HG02981 (cell line): ENCODE measurements at regions not wholly inside any gene's neighbourhood (a gene's known extent, or its start where the extent isn't known, plus 50 kb on each side); places are given as distances from the start of the nearest gene placed in this dataset.
"Not testable (repeated sequence)": the region's sequence is repeated elsewhere in the genome, so short reads cannot be mapped to it uniquely, and the experiment has no call there.

Experiments
- ATAC-seq: cut with Tn5 transposase; IDR thresholded peaks from one replicate; pipeline ENCODE4 v1.9.1; 2021; ENCODE audit warnings: mild to moderate bottlenecking, moderate library complexity; ENCODE audit not compliant: unreplicated experiment

DNA sequence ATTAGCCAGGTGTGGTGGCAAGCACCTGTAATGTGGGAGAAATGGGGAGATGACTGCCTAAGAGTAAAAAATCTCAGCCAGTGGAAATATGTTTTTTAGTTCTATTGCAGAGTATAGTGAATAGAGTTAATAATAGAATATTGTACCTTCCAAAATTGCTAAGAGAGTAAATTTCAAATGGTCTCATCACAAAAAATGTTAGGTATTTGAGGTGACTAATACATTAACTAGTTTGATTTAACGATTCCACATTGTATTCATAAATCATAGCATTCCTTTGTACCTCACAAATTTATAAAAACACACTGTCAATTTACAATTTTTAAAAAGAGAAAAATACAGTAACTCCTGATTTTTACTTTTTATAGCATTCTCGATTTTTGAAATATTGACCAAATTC, 681.5 kb upstream of the EPHA5 start:
- ATAC-seq, result no peak

DNA sequence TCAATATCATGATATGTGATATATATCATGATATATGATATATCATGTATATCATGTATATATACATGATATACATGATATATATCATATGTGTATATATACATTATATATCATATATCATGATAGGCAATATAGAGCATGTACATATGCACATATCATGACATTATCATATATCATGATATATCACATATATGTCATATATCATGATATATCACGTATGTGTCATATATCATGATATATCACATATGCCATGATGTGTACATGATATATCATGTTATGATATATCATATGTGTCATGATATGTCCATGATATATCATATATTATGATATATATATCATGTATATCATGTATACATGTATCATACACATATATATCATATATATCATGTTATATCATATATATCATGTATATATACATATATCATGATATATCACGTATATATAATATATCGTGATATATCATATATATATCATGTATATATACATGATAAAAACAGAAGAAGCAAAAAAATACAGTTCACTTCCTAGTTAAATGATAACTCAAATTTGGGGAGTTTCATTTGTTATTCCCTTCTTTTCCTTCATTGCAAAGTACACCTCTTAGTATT, 670.1 kb upstream of the EPHA5 start:
- ATAC-seq, result peak; percentile 54

DNA sequence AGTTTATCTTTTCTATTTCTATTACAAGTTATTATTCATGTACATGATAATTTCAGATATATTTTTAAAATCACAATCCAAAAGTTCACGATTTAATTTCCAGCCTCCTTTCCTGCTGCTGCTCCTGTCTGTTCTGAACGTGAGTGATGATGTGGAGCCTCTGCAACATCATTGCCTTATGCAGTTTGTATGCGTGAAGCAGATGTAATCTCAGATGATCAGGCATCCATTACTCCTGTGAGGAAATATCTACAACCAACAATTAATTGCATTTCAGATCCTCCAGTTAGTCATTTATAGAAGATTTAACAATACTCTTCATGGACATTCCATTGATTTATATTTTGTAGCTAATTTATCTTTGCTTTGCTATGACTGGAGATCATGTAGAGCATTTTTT, 668.7 kb upstream of the EPHA5 start:
- no peak for ATAC-seq

DNA sequence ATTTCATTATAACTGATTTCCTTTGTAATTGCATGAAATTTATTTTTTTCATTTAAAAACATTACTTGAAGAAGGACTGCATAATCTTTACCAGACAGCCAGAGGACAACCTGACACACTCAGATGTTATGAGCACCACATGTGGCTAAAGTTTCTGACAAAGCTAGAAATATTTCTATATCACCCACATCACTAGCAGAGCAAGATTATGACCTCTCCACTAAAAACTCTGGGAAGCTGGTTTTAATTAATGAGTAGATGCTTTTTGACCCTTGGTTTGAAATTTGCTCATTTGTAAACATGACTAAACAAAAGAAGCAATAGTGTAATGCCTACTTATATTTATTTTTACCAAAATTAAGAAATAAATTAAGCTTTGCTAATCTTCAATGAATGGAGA, 661.5 kb upstream of the EPHA5 start:
- ATAC-seq, result no peak

DNA sequence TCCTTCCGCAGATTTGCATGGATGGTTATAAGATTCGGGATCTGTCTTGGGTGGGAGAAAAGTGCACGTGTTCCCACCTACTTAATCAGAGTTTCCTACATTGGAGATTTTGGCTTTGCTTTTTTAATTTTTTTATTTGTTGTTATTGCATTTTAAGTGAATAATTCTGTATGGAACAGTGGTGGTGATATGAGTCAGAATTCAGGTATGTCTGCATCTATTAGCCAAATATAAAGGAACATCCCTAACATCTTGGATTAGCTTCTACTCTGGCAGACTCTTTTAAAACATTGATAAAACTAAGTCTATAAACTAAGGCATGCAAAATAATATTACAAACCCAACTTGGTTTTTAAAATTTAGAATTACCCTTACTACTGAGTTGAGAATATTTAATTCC, 659.8 kb upstream of the EPHA5 start:
- no peak for ATAC-seq

DNA sequence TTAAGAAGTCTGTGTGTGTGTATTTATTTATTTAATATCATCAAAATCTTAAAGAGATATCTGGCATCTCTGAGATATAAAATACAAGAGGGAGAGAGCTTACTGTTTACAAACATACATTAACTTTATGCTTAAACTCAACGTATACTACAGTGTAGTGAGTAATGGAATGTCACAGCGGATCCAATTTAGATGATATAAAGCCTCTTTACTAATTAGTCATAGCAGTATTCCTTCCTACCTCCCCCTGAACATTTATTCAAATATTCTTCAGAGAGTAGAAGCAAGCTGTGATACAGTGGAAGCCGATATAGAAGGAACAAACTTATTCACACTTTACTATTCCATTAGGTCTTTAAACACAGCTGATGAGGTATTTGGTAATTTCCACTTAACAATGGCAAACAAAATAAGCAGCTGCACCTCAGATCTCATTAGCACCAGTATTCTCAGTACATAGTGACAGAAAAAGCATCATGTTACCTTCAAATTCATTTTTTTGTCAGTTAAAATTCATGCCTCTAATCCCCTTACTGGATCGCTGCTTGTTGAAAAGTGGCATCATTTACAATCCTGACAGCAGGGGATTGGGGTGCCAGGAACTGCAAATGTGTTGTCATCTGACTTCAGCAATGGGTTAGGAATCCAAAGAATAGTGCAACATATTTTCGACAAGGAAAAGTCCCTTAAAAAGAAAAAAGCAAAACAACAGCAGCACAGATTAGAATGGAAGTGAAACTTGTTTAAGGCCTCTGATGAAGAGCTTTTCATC, 658.7 kb upstream of the EPHA5 start:
- ATAC-seq, result no peak

DNA sequence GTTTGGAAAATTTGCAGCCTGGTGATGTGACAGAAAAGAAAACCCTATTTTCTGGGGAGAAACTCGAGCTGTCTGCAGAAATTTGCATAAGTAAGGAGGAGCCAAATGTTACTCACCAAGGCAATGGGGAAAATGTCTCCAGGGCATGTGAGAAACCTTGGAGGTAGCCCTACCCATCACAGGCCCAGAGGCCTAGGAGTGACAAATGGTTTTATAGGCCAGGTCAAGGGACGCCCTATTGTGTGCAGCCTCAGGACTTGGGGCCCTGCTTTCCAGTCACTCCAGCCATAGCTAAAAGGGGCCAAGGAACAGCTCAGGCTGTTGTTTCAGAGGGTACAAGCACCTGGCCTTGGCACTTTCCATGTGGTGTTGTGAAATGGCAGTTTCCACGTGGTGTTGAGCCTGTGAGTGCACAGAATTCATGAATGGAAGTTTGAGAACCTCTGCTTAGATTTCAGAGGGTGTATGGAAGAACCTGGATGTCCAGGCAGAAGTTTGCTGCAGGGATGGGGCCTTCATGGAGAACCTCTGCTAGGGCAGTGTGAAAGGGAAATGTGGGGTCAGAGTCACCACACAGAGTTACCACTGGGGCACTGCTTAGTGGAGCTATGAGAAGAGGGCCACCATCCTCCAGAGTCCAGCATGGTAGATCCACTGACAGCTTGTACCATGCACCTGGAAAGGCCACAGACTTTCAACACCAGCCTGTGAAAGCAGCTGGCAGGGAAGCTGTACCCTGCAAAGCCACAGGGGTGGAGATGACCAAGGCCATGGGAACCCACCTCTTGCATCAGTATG, 637.6 kb upstream of the EPHA5 start:
- ATAC-seq, result no peak

DNA sequence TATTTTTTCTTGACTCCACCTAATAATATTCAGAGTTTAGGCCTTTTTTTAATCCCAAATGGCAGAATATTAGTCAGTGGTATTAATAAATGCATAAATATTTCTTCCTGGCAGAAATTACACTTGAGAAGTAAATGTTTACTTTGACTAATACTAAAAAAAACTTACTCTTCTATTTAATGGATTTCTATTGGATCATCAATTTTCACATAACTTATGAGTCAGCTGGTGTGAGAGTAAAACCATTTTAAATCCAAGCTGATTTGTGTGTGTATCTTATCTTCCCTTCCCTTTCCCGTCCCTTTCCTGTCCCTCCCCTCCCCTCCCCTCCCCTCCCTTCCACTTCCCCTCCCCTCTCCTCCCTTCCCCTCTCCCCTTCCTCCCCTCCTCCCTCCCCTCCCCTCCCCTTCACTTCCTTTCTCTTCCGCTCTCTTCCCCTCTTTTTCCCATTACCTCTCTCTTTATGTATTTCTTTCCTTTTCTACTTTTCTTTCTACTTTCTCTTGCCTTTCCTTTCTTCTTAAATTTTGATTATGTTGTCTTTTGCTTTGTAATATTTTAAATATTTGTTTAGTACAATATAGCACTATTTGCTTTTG, 630.1 kb upstream of the EPHA5 start:
- no peak for ATAC-seq

DNA sequence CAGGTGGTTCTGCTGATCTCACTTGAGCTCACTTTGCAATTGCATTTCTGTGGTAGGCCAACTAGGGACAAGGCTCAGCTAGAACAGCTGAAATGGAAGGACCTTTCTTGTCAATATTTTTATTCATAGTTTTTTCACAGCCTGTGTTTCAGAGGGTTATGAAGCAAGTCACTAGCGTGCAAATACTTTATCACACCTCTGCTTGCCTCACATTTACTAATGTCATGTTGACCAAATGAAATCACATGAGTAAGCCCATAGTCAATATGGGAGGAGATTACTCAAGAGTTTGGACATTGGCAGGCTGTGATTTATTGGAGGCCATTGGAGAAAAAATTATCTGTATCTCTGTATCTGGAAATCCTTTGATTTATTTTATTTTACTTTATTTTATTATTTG, 628.3 kb upstream of the EPHA5 start:
- ATAC-seq, result no peak

DNA sequence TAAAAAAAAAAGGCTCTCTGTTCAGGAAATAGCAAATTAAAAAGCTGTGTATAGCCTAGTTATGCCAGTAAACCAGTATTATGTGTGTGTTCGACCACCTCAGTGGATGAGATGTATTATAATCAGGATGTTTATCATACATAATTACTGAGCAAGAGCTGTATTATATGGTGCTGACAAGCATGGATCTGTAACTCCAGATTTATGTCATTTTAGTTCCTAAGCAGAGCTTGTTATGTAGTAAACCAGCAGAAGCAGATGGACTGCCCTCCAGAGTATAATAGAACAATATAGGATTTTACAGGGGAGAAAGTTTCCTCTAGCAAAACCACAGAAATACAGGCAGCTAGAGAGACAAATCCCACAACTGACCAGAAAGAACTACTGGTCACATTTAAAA, 627.4 kb upstream of the EPHA5 start:
- ATAC-seq, result no peak

DNA sequence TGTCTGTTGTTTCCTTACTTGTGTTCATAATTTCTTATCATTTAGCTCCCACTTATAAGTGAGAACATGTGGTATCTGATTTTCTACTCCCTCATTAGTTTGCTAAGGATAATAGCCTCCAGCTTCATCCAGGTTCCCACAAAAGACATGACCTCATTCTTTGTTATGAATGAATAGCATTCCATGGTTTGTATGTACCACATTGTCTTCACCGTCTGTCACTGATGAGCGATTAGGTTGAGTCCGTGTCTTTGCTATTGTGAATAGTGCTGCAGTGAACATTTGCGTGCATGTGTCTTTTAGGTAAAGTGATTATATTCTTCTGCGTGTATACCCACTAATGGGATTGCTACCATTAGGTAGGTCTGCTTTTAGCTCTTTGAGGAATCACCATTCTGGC, 624.3 kb upstream of the EPHA5 start:
- ATAC-seq, result no peak

DNA sequence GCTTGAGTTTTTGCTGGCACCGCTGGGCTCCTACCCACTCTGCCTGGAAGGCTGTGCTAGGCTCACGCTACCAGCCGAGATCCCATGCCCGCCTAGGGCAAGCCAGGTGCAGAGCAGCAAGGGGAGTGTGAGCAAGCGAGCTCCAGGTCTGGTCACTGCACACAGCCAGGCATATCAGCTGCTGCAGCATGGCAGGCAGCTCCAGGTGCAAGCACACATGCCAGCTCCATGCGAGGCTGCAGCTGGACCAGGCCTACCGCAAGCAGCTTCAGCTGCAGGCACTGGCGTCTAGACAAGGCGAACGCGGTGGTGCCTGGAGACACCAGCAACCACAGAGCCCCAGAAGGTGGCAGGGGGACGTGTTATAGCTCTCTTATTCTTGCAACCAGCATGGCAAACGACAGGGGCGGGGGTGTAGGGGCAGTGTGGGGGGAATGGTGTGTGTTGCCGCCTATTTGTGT, 614.7 kb upstream of the EPHA5 start:
- ATAC-seq, result no peak

DNA sequence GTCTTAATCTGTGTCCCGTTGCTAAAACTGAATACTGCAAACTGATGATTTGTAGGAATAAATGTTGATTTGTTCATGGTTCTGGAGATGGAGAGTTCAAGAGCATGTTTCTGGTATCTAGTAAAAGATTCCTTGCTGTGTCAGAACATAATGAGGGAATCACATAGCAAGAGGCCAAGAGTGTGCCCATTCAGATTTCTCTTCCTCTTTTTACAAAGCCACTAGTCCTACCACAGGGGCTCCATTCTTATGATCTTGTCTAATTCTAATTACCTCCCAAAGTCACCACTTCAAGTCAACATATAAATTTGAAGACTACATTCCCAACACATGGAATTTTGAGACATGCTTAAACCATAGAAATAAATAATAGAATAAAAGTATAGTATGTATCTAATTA, 608.8 kb upstream of the EPHA5 start:
- no peak for ATAC-seq

DNA sequence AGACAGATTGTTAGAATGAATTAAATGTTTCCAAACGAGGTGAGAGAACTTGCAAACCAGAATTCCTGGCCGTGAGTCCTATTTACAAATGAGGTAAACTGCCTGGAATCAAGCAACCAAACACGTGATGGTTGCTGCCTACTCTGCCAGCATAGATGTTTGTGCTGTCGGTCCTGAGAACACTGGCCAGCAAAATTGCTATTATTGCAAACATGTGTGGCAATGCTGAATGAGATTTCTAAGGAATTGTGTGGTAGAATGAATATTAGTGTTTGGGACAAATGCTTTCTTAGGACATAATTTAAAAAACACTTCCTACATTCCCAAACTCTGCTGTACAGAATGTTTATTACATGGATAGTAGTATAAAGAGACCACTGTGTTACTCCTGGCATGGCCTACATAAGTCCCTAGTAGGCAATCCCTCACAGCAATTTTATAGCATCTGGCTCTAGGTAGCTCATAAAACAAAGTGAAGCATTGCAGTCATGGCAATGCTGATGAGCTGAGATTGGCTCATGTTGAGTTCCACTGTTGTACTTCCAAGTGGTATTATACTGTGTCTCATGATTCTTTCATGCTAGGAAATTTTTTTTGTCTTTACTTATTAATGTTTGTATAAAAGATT, 605.2 kb upstream of the EPHA5 start:
- no peak for ATAC-seq

DNA sequence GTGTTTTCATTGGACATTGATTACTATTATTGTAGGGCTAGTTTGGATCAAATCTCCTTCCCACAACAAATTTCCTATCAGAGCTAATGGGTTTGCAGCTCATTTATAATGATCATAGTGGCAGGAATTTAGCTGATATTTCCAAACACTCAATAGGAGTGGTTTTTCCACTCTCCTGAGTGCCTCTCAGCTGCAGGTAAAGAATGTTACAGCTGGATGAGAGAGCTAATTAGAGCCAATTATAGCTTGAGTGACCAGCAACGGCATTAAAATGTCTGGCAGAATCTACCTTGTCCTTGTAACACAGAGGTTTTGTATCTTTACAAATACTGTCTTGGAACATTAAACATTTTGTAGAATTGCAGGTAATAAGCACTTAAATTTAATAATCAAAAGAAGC, 602.8 kb upstream of the EPHA5 start:
- ATAC-seq, result no peak

DNA sequence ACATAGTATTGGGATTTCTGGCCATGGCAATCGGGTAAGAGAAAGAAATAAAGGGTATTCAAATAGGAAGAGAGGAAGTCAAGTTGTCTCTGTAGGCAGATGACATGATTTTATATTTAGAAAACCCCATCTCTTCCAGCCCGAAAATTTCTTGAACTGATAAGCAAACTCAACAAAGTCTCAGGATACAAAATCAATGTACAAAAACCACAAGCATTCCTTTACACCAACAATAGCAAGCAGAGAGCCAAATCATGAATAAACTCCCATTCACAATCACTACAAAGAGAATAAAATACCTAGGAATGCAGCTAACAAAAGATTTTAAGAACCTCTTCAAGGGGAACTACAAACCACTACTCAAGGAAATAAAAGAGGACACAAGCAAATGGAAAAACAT, 600.1 kb upstream of the EPHA5 start:
- not testable (repeated sequence) for ATAC-seq

DNA sequence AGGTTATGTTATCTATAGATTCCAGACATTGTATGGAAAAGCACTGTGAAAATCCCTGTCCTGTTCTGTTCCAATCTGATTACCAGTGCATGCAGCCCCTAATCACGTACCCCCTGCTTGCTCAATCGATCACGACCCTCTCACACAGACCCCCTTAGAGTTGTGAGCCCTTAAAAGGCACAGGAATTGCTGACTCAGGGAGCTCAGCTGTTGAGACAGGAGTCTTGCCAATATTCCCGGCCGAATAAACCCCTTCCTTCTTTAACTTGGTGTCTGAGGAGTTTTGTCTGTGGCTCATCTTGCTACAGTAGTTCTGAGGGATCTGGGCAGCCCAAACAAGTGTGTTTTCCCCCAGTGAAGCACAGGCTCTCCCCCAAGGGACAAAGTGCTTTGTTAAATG, 596.3 kb upstream of the EPHA5 start:
- ATAC-seq, result not testable (repeated sequence)

DNA sequence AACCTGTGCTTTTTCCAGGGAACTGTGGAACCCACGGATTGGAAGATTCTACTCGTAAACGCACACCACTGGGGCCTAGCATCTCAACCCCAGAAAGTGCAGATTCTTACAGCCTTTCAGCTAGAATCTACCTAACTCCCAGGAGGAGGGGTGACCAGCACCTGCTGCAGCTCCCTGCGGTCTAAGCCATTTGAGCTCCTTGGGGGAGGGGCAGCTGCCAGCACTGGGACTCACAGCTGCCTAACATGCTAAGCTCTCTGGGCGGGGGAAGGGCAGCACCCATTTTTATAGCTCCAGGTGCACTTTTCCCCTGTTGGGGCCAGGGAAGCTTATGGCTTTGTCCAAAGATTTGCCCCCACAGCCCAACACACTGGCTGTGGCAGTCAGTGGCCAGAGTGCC, 595.7 kb upstream of the EPHA5 start:
- no peak for ATAC-seq

DNA sequence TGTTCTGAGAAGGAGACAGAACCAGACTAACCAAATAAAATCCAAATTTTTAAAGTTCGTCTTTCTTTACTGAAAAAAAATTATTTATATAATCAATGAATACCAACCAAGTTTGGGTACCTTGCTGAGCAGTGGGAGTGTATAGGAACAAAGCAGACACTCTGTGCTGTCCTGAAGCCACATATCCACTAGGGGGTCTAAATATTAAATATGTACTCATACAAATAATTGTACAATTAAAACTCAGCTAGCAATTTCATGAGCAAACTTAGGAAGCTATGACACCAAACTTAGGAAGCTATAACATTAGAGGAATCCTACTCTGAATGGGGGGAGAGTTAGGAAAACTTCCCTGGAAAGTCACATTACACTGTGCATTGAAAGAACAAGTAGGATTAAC, 582.0 kb upstream of the EPHA5 start:
- no peak for ATAC-seq

DNA sequence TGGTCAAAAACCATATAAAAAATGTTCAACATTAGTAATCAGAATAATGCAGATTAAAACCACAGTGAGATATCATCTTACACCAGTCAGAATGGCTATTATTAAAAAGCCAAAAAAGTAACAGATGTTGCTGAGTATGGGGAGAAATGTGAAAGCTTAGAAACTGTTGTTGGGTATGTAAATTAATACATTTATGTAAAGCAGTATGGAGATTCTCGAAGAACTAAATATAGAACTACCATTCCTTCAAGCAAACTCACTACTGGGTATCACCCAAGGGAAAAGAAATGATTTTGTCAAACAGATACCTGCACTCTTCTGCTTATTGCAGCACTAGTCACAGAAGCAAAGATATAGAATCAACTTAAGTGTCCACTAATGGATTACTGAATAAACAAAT, 576.4 kb upstream of the EPHA5 start:
- no peak for ATAC-seq

DNA sequence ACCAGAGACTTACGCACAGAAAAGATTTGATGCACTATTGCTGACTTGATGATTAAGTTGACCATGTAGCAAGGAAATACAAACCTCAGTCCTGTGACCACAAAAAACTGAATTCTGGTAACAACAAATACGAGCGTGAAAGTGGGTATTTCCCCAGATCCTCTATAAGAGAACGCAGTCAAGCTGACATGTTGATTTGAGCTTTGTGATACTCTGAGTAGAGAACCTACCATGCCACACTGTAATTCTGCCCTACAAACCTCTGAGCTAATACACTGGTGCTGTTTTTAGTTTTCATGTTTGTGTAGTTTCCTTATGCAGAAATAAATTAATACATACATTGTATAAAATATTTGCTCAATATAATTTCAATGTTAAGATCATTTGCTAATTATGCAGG, 565.6 kb upstream of the EPHA5 start:
- ATAC-seq, result no peak
